K562 (cell line): ENCODE measurements at regions not wholly inside any gene's neighbourhood (a gene's known extent, or its start where the extent isn't known, plus 50 kb on each side); places are given as distances from the start of the nearest gene placed in this dataset.

Experiments used
- BHLHE40 ChIP-seq: IDR thresholded peaks from 2 replicates; pipeline ENCODE4 v1.6.1; 2011; ENCODE audit warnings: low read length, improper control_type of control experiment
- CREBBP ChIP-seq: IDR thresholded peaks from one replicate; pipeline ENCODE4 v1.6.1; 2012; ENCODE audit warnings: low read depth, mild to moderate bottlenecking, control low read depth, inconsistent platforms, low read length
- ELF2 ChIP-seq: fragments of 250-450 bp; sonication (Bioruptor Pico); IDR thresholded peaks from 2 replicates; pipeline ENCODE4 v1.5.0; 2021; ENCODE audit warnings: mild to moderate bottlenecking
- ESRRA ChIP-seq: fragments of 450-650 bp; IDR thresholded peaks from 2 replicates; pipeline ENCODE4 v1.6.1; 2014; ENCODE audit warnings: low read depth, mild to moderate bottlenecking, moderate library complexity, borderline replicate concordance
- FOXK1 ChIP-seq: sonication (generic); formaldehyde crosslinking; IDR thresholded peaks from 2 replicates; pipeline ENCODE4 v1.8.0; 2022; ENCODE audit warnings: missing genetic modification reagents, mild to moderate bottlenecking, borderline replicate concordance
- HNRNPLL ChIP-seq: fragments of 200-400 bp; formaldehyde crosslinking; IDR thresholded peaks from 2 replicates; pipeline ENCODE4 v1.6.1; 2017; ENCODE audit warnings: low read length, low read depth, mild to moderate bottlenecking; ENCODE audit not compliant: poor library complexity, severe bottlenecking
- MECOM ChIP-seq: fragments of 250-450 bp; sonication (Bioruptor Pico); IDR thresholded peaks from 2 replicates; pipeline ENCODE4 v1.8.0; 2022; ENCODE audit warnings: inconsistent platforms
- MYBL2 ChIP-seq, 2 experiments: fragments of 450-650 bp in 1 of 2; sonication (generic) in 1 of 2; formaldehyde crosslinking in 1 of 2; IDR thresholded peaks; 2 replicates each; pipeline versions ENCODE4 v1.6.1 to v1.8.1; 2017 to 2022; ENCODE audit warnings: borderline replicate concordance in 1 of 2, inconsistent platforms in 1 of 2, low read depth in 1 of 2, mild to moderate bottlenecking in 1 of 2, missing genetic modification reagents in 1 of 2, moderate library complexity in 1 of 2
- NR4A1 ChIP-seq, 2 experiments: fragments of 250-450 bp in 1 of 2; fragments of 450-650 bp in 1 of 2; sonication (Bioruptor Pico) in 1 of 2; IDR thresholded peaks; 2 replicates each; pipeline versions ENCODE4 v1.4.0 to v1.6.1; 2016 to 2020; ENCODE audit warnings: mild to moderate bottlenecking in 2 of 2, missing compliant biosample characterization in 1 of 2, missing genetic modification characterization in 1 of 2, moderate library complexity in 1 of 2
- PRPF4 ChIP-seq: fragments of 200-400 bp; formaldehyde crosslinking; IDR thresholded peaks from one replicate; pipeline ENCODE4 v1.6.1; 2017; ENCODE audit warnings: low read length, low read depth, mild to moderate bottlenecking; ENCODE audit not compliant: insufficient read depth, poor library complexity, severe bottlenecking
- RAD21 ChIP-seq, 2 experiments: fragments of 250-450 bp in 1 of 2; fragments of 450-650 bp in 1 of 2; sonication (Bioruptor Pico) in 1 of 2; formaldehyde crosslinking in 1 of 2; IDR thresholded peaks in 1 of 2; conservative IDR thresholded peaks in 1 of 2; 2 replicates each; pipeline versions ENCODE4 v1.4.0 to v1.8.0; 2020 to 2022; ENCODE audit warnings: mild to moderate bottlenecking in 2 of 2, moderate library complexity in 1 of 2
- SREBF1 ChIP-seq: fragments of 150-350 bp; IDR thresholded peaks from 2 replicates; pipeline ENCODE4 v1.6.1; 2014; ENCODE audit warnings: antibody characterized with exemption, low read depth, low read length, borderline replicate concordance
- XRCC4 ChIP-seq: IDR thresholded peaks from one replicate; pipeline ENCODE4 v1.6.1; 2011; ENCODE audit not compliant: insufficient read depth, insufficient read length; ENCODE audit errors: extremely low read depth
- ZNF143 ChIP-seq: sonication (generic); formaldehyde crosslinking; IDR thresholded peaks from 2 replicates; pipeline ENCODE4 v1.9.0; 2022; ENCODE audit warnings: mild to moderate bottlenecking, missing genetic modification reagents
- ZNF263 ChIP-seq: sonication (generic); formaldehyde crosslinking; IDR thresholded peaks from 2 replicates; pipeline ENCODE4 v1.8.0; 2022; ENCODE audit warnings: mild to moderate bottlenecking, missing genetic modification reagents, borderline replicate concordance
- ZNF668 ChIP-seq: fragments of 250-450 bp; sonication (Bioruptor Pico); IDR thresholded peaks from 2 replicates; pipeline ENCODE4 v1.8.0; 2022; ENCODE audit warnings: mild to moderate bottlenecking, inconsistent platforms
- ZSCAN29 ChIP-seq: fragments of 450-650 bp; IDR thresholded peaks from 2 replicates; pipeline ENCODE4 v1.6.1; 2017
- TF ChIP-seq, protein P1 (sequence below): IDR thresholded peaks from 2 replicates; pipeline ENCODE4 v1.6.1; 2011; ENCODE audit warnings: borderline replicate concordance, low read depth, mild to moderate bottlenecking, moderate library complexity, low read length; ENCODE audit not compliant: insufficient read depth, poor library complexity, severe bottlenecking
- TF ChIP-seq, protein P2 (sequence below): sonication (generic); formaldehyde crosslinking; IDR thresholded peaks from 2 replicates; pipeline ENCODE4 v1.8.0; 2022; ENCODE audit warnings: missing genetic modification reagents, mild to moderate bottlenecking, moderate library complexity, borderline replicate concordance
- TF ChIP-seq, protein P3 (sequence below): fragments of 450-650 bp; formaldehyde crosslinking; IDR thresholded peaks from 2 replicates; pipeline ENCODE4 v1.4.0; 2020; ENCODE audit warnings: mild to moderate bottlenecking, moderate library complexity

DNA sequence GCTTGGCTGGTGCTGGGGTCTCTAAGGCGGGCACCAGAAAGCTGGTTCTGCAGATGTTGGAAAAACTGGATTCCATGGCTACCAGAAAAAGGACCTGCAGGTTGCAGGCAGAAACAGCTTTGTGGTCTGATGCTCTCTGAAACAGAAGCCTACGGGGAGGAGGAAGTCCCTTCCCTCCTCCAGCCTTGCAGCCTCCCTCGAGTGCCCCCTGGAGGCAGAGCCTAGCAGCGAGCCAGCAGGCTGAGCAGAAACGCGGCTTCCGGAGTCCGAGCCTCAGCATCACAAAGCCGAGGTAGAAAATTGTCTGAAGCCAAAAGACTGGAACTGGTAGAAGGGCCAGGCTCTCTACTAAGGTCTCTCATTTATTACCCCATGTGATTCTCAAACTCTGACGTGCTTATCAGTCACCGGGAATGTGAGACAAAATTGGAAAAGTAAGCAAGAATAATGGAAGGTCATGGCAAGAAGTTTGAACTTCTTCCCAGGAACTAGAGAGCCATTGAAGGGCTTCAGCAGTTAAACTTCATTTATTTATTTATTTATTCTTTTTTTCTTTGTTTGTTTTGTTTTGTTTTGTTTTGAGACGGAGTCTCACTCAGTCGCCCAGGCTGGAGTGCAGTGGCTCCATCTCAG is 82.2 kb upstream of the CPSF6 start (continued):
- TF ChIP-seq, protein P1, sequence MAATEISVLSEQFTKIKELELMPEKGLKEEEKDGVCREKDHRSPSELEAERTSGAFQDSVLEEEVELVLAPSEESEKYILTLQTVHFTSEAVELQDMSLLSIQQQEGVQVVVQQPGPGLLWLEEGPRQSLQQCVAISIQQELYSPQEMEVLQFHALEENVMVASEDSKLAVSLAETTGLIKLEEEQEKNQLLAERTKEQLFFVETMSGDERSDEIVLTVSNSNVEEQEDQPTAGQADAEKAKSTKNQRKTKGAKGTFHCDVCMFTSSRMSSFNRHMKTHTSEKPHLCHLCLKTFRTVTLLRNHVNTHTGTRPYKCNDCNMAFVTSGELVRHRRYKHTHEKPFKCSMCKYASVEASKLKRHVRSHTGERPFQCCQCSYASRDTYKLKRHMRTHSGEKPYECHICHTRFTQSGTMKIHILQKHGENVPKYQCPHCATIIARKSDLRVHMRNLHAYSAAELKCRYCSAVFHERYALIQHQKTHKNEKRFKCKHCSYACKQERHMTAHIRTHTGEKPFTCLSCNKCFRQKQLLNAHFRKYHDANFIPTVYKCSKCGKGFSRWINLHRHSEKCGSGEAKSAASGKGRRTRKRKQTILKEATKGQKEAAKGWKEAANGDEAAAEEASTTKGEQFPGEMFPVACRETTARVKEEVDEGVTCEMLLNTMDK, result peak; percentile 59
- no peak for TF ChIP-seq FOXK1 (CRISPR knock-in tag)
- TF ChIP-seq MECOM, result no peak
- TF ChIP-seq ZNF668, result no peak
- TF ChIP-seq CREBBP, result no peak
- TF ChIP-seq ZNF143 (CRISPR knock-in tag), result no peak
- no peak for TF ChIP-seq PRPF4
- no peak for TF ChIP-seq BHLHE40
- no peak for TF ChIP-seq ZSCAN29
- TF ChIP-seq XRCC4, result no peak
- TF ChIP-seq ZNF263 (CRISPR knock-in tag), result peak; percentile 71
- TF ChIP-seq, protein P2, sequence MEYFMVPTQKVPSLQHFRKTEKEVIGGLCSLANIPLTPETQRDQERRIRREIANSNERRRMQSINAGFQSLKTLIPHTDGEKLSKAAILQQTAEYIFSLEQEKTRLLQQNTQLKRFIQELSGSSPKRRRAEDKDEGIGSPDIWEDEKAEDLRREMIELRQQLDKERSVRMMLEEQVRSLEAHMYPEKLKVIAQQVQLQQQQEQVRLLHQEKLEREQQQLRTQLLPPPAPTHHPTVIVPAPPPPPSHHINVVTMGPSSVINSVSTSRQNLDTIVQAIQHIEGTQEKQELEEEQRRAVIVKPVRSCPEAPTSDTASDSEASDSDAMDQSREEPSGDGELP (CRISPR knock-in tag), result 0 out of 2 replicates have a peak, but pooled peaks have one; percentile 37
- TF ChIP-seq, protein P3, sequence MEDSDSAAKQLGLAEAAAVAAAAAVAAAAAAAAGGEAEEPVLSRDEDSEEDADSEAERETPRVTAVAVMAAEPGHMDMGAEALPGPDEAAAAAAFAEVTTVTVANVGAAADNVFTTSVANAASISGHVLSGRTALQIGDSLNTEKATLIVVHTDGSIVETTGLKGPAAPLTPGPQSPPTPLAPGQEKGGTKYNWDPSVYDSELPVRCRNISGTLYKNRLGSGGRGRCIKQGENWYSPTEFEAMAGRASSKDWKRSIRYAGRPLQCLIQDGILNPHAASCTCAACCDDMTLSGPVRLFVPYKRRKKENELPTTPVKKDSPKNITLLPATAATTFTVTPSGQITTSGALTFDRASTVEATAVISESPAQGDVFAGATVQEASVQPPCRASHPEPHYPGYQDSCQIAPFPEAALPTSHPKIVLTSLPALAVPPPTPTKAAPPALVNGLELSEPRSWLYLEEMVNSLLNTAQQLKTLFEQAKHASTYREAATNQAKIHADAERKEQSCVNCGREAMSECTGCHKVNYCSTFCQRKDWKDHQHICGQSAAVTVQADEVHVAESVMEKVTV (CRISPR knock-in tag), result peak; percentile 34; the same call in 1 of the 2 replicates
- peak; percentile 55 to 65 for TF ChIP-seq RAD21 (CRISPR knock-in tag; conservative IDR thresholded peaks at IDR 0.05 in 1 of 2, IDR thresholded peaks at IDR 0.05 in 1 of 2)
- no peak for TF ChIP-seq NR4A1 (CRISPR knock-in tag; IDR thresholded peaks at IDR 0.05)
- TF ChIP-seq NR4A1 (tag; IDR thresholded peaks at IDR 0.05), result no peak
- no peak for TF ChIP-seq ELF2 (CRISPR knock-in tag)
- TF ChIP-seq SREBF1, result no peak
- no peak for TF ChIP-seq MYBL2 (IDR thresholded peaks at IDR 0.05; ENCODE audit: low read depth)
- TF ChIP-seq MYBL2 (CRISPR knock-in tag; IDR thresholded peaks at IDR 0.05; ENCODE audit: borderline replicate concordance), result no peak
- TF ChIP-seq HNRNPLL, result peak; percentile 24
- no peak for TF ChIP-seq ESRRA
